Kidney glomerular epithelial cell (primary cell): ENCODE measurements at regions not wholly inside any gene's neighbourhood (a gene's known extent, or its start where the extent isn't known, plus 50 kb on each side); places are given as distances from the start of the nearest gene placed in this dataset.
A peak's percentile ranks its signal among the peaks of the same experiment; 100 is the strongest.
"Not testable (repeated sequence)": the region's sequence is repeated elsewhere in the genome, so short reads cannot be mapped to it uniquely, and the experiment has no call there.

Experiments used
- DNase-seq: peaks from one replicate; lab custom pipeline; 2025; lab: John Stamatoyannopoulos, UW

- DNase-seq: no peak
These were observed 319.4 kb upstream of the MDFIC2 start for GRCh38 chr3:70631716-70632307.

GRCh38 chr3:70621451-70621850 lies 309.0 kb upstream of the MDFIC2 start:
- DNase-seq: no peak

GRCh38 chr3:70620956-70621355 lies 308.5 kb upstream of the MDFIC2 start:
- DNase-seq: no peak

- no peak for DNase-seq
These were observed 307.9 kb upstream of the MDFIC2 start for GRCh38 chr3:70620367-70620766.

- DNase-seq: no peak
These were observed 305.7 kb upstream of the MDFIC2 start for GRCh38 chr3:70618151-70618550.

- not testable (repeated sequence) for DNase-seq
These were observed 304.9 kb upstream of the MDFIC2 start for GRCh38 chr3:70617349-70617748.

- DNase-seq: no peak
These were observed 302.8 kb upstream of the MDFIC2 start for GRCh38 chr3:70615286-70615685.

- no peak for DNase-seq
These were observed 301.7 kb upstream of the MDFIC2 start for GRCh38 chr3:70614111-70614510.

- no peak for DNase-seq
These were observed 300.5 kb upstream of the MDFIC2 start for GRCh38 chr3:70612920-70613319.

- not testable (repeated sequence) for DNase-seq
These were observed 299.3 kb upstream of the MDFIC2 start for GRCh38 chr3:70611667-70612277.

GRCh38 chr3:70608434-70608833 lies 296.0 kb upstream of the MDFIC2 start:
- peak; percentile 48 for DNase-seq

GRCh38 chr3:70607469-70607868 lies 295.0 kb upstream of the MDFIC2 start:
- peak; percentile 8 for DNase-seq

GRCh38 chr3:70606018-70606417 lies 293.6 kb upstream of the MDFIC2 start:
- no peak for DNase-seq

- DNase-seq: no peak
These were observed 290.7 kb upstream of the MDFIC2 start for GRCh38 chr3:70603103-70603502.

- no peak for DNase-seq
These were observed 284.9 kb upstream of the MDFIC2 start for GRCh38 chr3:70597312-70597711.

- no peak for DNase-seq
These were observed 271.2 kb upstream of the MDFIC2 start for GRCh38 chr3:70583682-70584081.

- no peak for DNase-seq
These were observed 270.4 kb upstream of the MDFIC2 start for GRCh38 chr3:70582803-70583202.

GRCh38 chr3:70580021-70580420 lies 267.6 kb upstream of the MDFIC2 start:
- no peak for DNase-seq

- DNase-seq: no peak
These were observed 259.3 kb upstream of the MDFIC2 start for GRCh38 chr3:70571696-70572095.

GRCh38 chr3:70570584-70570983 lies 258.1 kb upstream of the MDFIC2 start:
- DNase-seq: no peak

GRCh38 chr3:70568626-70569025 lies 256.2 kb upstream of the MDFIC2 start:
- no peak for DNase-seq

- DNase-seq: no peak
These were observed 253.4 kb upstream of the MDFIC2 start for GRCh38 chr3:70565861-70566260.

- no peak for DNase-seq
These were observed 252.1 kb upstream of the MDFIC2 start for GRCh38 chr3:70564552-70564951.

- no peak for DNase-seq
These were observed 249.4 kb upstream of the MDFIC2 start for GRCh38 chr3:70561796-70562195.
